SK-N-SH treated with all-trans-retinoic acid at 6 μM for 48 hours (cell line): ENCODE measurements at regions not wholly inside any gene's neighbourhood (a gene's known extent, or its start where the extent isn't known, plus 50 kb on each side); places are given as distances from the start of the nearest gene placed in this dataset.

Experiments
- ARNTL ChIP-seq: fragments of 450-650 bp; formaldehyde crosslinking; IDR thresholded peaks from 2 replicates; pipeline ENCODE4 v1.5.0; 2020; ENCODE audit warnings: low read depth, mild to moderate bottlenecking, moderate library complexity, borderline replicate concordance
- PPARA ChIP-seq: fragments of 250-450 bp; sonication (Bioruptor Pico); IDR thresholded peaks from 2 replicates; pipeline ENCODE4 v1.5.0; 2020; ENCODE audit warnings: mild to moderate bottlenecking, borderline replicate concordance
- RARB ChIP-seq: fragments of 250-450 bp; sonication (Bioruptor Pico); IDR thresholded peaks from 2 replicates; pipeline ENCODE4 v1.8.0; 2021; ENCODE audit warnings: mild to moderate bottlenecking, moderate library complexity
- SNAI2 ChIP-seq: fragments of 250-450 bp; sonication (Bioruptor Pico); IDR thresholded peaks from 2 replicates; pipeline ENCODE4 v1.5.0; 2020; ENCODE audit warnings: mild to moderate bottlenecking, moderate library complexity
- ZFP3 ChIP-seq: fragments of 250-450 bp; sonication (Bioruptor Pico); IDR thresholded peaks from 2 replicates; pipeline ENCODE4 v1.5.0; 2020; ENCODE audit warnings: mild to moderate bottlenecking, moderate library complexity
- ZFP30 ChIP-seq: fragments of 450-650 bp; formaldehyde crosslinking; IDR thresholded peaks from 2 replicates; pipeline ENCODE4 v1.5.0; 2022; ENCODE audit warnings: mild to moderate bottlenecking, moderate library complexity
- ZNF70 ChIP-seq: fragments of 450-650 bp; formaldehyde crosslinking; IDR thresholded peaks from 2 replicates; pipeline ENCODE4 v1.5.0; 2020; ENCODE audit warnings: mild to moderate bottlenecking, moderate library complexity
- ZNF8 ChIP-seq: fragments of 450-650 bp; formaldehyde crosslinking; IDR thresholded peaks from 2 replicates; pipeline ENCODE4 v1.5.0; 2020; ENCODE audit warnings: mild to moderate bottlenecking, moderate library complexity
- TF ChIP-seq, protein P1 (sequence below): fragments of 250-450 bp; sonication (Bioruptor Pico); IDR thresholded peaks from 2 replicates; pipeline ENCODE4 v1.5.1; 2021; ENCODE audit warnings: mild to moderate bottlenecking, moderate library complexity
- TF ChIP-seq, protein P2 (sequence below): fragments of 250-450 bp; sonication (Bioruptor Pico); IDR thresholded peaks from 2 replicates; pipeline ENCODE4 v1.8.0; 2020; ENCODE audit warnings: mild to moderate bottlenecking, moderate library complexity, borderline replicate concordance

DNA sequence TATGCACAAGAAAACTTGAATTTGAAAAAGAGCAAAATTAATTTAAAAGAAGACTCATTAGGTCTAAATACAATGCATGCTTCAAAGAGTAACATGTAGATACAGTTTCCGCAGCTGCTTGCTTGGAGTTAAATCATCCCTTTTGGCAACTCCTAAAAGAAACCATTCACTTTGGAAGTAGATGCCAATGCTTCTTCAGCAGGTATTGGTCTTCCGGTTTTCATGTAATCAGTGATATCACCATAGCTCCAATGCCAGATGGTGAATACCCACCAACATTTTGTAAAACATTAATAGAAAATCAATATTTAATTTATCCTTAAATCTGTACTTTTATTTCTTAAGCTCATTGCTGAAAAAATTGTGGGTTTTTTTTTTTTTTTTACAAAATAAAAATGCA lies 381.1 kb upstream of the PHF14 start:
- no peak for TF ChIP-seq SNAI2 (CRISPR knock-in tag)
- TF ChIP-seq ZFP30: no peak
- TF ChIP-seq ZNF8 (CRISPR knock-in tag): no peak
- no peak for TF ChIP-seq ZNF70 (CRISPR knock-in tag)
- TF ChIP-seq RARB (CRISPR knock-in tag): no peak
- TF ChIP-seq, protein P1, sequence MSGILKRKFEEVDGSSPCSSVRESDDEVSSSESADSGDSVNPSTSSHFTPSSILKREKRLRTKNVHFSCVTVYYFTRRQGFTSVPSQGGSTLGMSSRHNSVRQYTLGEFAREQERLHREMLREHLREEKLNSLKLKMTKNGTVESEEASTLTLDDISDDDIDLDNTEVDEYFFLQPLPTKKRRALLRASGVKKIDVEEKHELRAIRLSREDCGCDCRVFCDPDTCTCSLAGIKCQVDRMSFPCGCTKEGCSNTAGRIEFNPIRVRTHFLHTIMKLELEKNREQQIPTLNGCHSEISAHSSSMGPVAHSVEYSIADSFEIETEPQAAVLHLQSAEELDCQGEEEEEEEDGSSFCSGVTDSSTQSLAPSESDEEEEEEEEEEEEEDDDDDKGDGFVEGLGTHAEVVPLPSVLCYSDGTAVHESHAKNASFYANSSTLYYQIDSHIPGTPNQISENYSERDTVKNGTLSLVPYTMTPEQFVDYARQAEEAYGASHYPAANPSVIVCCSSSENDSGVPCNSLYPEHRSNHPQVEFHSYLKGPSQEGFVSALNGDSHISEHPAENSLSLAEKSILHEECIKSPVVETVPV (CRISPR knock-in tag): no peak
- TF ChIP-seq ARNTL (CRISPR knock-in tag): no peak
- TF ChIP-seq PPARA: no peak
- TF ChIP-seq, protein P2, sequence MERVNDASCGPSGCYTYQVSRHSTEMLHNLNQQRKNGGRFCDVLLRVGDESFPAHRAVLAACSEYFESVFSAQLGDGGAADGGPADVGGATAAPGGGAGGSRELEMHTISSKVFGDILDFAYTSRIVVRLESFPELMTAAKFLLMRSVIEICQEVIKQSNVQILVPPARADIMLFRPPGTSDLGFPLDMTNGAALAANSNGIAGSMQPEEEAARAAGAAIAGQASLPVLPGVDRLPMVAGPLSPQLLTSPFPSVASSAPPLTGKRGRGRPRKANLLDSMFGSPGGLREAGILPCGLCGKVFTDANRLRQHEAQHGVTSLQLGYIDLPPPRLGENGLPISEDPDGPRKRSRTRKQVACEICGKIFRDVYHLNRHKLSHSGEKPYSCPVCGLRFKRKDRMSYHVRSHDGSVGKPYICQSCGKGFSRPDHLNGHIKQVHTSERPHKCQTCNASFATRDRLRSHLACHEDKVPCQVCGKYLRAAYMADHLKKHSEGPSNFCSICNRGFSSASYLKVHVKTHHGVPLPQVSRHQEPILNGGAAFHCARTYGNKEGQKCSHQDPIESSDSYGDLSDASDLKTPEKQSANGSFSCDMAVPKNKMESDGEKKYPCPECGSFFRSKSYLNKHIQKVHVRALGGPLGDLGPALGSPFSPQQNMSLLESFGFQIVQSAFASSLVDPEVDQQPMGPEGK (CRISPR knock-in tag): no peak
- no peak for TF ChIP-seq ZFP3
